Esophagus squamous epithelium (tissue), 4 donors: ENCODE measurements at regions not wholly inside any gene's neighbourhood (a gene's known extent, or its start where the extent isn't known, plus 50 kb on each side); places are given as distances from the start of the nearest gene placed in this dataset.

Experiments
- POLR2A ChIP-seq, 4 donors: fragments of 450-650 bp; IDR thresholded peaks; one replicate each; pipeline ENCODE4 v1.6.1; 2017; ENCODE audit warnings: antibody characterized with exemption in 4 of 4, mild to moderate bottlenecking in 4 of 4, moderate library complexity in 3 of 4
- TF ChIP-seq, protein P1 (sequence below), 6 experiments: fragments of 450-650 bp in 4 of 6; fragments of 200-600 bp in 2 of 6; sonication (generic) in 2 of 6; IDR thresholded peaks; one replicate each; pipeline ENCODE4 v1.5.1; 2016 to 2019; ENCODE audit warnings: antibody characterized with exemption in 6 of 6, mild to moderate bottlenecking in 4 of 6, moderate library complexity in 4 of 6

DNA sequence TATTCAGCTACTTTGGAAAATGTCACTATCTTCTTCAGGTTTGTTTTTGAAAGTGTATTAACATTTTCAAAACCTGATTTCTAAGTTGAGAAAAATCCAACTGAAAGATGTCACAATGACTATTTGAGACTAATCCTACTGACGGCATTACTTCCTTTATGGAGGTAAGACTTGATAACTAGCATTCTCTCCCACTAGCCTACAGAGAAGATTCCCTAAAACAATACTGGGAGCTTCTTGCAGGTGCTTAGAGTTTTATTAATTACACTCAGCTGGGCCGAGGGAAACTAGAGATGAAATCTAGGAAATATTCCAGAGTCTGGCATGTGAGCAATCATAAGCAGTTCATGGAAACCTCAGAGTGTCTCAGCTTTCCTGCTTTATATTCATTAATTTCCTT is 114.0 kb downstream of the LCA5 start:
- TF ChIP-seq, protein P1, sequence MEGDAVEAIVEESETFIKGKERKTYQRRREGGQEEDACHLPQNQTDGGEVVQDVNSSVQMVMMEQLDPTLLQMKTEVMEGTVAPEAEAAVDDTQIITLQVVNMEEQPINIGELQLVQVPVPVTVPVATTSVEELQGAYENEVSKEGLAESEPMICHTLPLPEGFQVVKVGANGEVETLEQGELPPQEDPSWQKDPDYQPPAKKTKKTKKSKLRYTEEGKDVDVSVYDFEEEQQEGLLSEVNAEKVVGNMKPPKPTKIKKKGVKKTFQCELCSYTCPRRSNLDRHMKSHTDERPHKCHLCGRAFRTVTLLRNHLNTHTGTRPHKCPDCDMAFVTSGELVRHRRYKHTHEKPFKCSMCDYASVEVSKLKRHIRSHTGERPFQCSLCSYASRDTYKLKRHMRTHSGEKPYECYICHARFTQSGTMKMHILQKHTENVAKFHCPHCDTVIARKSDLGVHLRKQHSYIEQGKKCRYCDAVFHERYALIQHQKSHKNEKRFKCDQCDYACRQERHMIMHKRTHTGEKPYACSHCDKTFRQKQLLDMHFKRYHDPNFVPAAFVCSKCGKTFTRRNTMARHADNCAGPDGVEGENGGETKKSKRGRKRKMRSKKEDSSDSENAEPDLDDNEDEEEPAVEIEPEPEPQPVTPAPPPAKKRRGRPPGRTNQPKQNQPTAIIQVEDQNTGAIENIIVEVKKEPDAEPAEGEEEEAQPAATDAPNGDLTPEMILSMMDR (IDR thresholded peaks at IDR 0.05) = no peak
- TF ChIP-seq POLR2A (IDR thresholded peaks at IDR 0.05) = no peak
